ENCODE measurements at regions not wholly inside any gene's neighbourhood (a gene's known extent, or its start where the extent isn't known, plus 50 kb on each side); places are given as distances from the start of the nearest gene placed in this dataset.

GRCh38 chr2:217724471-217724870 is 278.3 kb downstream of the TNS1 start:
- H3K4me3 ChIP-seq = no peak overlapping the region
- no peak overlapping the region for H3K27ac ChIP-seq

DNA sequence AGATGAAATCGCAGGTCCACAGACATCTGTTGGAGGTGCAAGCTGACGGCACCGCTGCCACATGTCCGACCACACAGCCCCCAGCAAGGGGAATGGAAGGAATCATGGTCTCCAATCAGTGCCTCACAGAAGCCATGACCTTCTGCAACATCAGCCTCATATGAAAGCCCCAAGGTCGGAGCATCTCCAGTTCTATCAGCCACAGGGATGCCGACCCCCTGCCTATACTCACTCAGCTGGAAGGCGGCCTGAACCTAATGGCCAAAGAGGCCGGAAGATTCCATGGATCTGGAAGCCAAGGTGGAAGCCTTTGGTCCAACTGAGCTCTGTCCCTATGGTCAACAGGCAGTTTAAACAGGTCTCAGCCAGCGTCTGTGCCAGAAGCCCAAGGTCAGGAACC is 278.8 kb downstream of the TNS1 start:
- no peak overlapping the region for H3K27ac ChIP-seq
- H3K4me3 ChIP-seq = no peak overlapping the region

DNA sequence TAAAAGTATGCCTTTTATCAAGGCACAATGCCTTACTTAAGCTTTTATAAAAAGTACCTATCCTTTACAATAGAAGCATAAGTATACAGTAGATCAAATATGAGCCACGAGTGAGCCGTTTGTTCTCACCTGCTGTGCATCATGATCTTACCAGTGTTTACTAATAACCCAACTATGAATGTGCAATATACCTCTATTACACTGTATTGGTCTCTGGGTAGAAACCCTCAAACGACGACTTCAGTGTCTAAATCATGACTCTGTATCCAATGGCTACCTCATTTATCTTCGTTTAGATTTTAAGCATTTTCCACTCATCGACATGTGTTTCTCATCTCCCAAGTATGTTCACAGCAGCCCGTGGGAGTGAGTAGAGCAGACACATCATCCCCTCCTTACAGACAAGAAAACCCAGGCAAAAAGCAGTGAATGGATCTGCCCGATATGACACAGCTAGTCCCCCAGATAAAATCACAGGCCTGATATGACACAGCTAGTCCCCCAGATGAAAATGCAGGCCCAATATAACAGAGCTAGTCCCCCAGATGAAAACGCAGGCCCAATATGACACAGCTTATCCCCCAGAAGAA is 279.8 kb downstream of the TNS1 start:
- no peak overlapping the region for H3K4me3 ChIP-seq

GRCh38 chr2:217717646-217718045 is 285.1 kb downstream of the TNS1 start:
- no peak overlapping the region for H3K27ac ChIP-seq

More for the DNA sequence above, 279.8 kb downstream of the TNS1 start:
- H3K27ac ChIP-seq = peak overlapping the region in 2 of 21 experiments; percentile 1 to 48

DNA sequence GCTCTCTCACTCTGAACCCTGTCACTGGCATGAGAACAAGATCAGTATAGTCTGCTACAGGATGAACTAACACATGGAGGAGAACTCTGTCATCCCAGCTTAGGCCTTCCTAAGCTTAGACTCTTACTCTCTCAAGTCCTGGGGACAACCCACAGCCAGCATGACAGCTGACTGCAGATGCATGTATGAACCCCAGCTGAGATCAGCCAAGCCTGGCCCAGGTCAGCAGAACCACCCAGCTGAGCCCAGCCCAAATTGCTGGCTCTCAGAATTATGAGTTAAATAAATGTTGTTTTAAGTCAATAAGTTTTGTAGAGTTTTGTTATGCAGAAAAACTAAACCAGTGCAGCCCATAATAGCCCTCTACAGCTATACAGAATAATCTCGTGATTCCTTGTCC is 287.3 kb downstream of the TNS1 start:
- H3K4me3 ChIP-seq = no peak overlapping the region
- peak overlapping the region in 1 of 21 experiments; percentile 47 for H3K27ac ChIP-seq

More at GRCh38 chr2:217717646-217718045, 285.1 kb downstream of the TNS1 start:
- H3K4me3 ChIP-seq = no peak overlapping the region

- peak overlapping the region in 9 of 21 experiments; percentile 3 to 47 (median 40) for H3K27ac ChIP-seq
- H3K4me3 ChIP-seq = no peak overlapping the region
These were observed 288.5 kb downstream of the TNS1 start for GRCh38 chr2:217714287-217714751.

DNA sequence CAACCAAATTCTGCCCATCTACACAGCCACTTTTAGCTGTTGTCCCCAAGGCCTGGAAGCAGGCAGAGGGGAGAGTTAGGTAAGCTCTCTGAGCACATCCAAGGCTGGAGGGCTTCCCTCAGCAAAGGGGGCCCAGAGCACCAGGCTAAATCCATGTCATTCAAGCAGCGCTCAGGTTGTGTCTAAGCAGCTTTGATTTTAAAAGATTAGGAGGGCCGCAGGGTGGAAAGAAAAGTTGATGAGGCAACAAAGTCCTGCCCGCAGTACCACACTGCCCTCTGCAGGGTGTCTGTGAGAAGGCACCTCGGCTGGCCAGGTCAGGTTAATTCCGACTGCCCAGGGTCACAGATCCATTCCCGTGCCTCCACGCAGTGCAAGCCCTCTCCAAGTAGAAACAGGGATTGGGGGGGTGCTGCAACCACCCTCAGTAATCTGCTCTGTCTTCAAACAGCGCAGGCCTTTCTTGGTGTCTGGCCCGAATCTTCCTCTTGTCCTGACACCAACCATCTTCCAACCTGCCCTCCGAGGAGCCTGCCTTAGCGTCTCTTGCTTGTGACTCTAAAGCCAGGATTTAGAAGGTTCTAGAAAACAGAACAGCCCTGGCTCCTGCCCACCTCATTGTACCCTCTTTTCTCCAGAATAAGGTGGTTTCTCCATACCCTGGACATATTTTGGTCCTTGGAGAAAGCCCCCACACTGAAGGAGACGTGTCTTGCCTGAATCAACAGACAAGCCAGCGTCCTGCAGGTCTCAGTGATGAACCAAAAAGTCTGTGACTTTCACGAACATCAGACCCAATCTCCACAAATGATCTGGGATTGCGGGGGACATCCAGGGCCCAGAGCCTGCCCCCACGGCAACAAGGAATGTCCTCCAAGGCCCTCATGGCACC is 289.2 kb downstream of the TNS1 start:
- H3K27ac ChIP-seq = peak overlapping the region in 9 of 21 experiments; percentile 3 to 47 (median 30)

DNA sequence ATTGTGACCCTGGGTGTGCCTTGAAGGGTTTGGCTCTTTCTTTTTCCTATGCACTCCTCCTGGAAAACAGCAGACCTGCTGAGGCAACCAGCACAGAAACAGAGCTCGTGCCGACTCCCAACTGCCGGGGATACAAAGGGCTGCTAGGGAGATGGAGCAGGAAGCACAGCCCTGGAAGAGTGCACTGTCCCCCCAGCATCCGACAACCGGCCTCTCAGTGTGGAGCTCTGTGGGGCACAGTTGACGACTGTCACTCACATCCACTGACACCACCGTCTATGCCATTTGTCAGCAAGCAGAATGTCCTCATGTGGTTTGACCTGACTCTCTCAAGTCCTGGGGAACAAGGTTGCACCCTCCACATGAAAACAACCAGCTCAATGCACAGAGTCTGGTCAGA is 290.4 kb downstream of the TNS1 start:
- H3K27ac ChIP-seq = no peak overlapping the region
- no peak overlapping the region for H3K4me3 ChIP-seq

More for the DNA sequence above, 289.2 kb downstream of the TNS1 start:
- no peak overlapping the region for H3K4me3 ChIP-seq

GRCh38 chr2:217711188-217711587 is 291.6 kb downstream of the TNS1 start:
- peak overlapping the region in 3 of 21 experiments; percentile 9 to 39 (median 30) for H3K27ac ChIP-seq
- H3K4me3 ChIP-seq = no peak overlapping the region

- peak overlapping the region in 6 of 21 experiments; percentile 9 to 75 (median 30) for H3K27ac ChIP-seq
- H3K4me3 ChIP-seq = no peak overlapping the region
These were observed 292.5 kb downstream of the TNS1 start for GRCh38 chr2:217710211-217710765.

- H3K4me3 ChIP-seq = no peak overlapping the region
- peak overlapping the region in 6 of 21 experiments; percentile 13 to 75 (median 28) for H3K27ac ChIP-seq
These were observed 293.2 kb downstream of the TNS1 start for GRCh38 chr2:217709478-217710210.

DNA sequence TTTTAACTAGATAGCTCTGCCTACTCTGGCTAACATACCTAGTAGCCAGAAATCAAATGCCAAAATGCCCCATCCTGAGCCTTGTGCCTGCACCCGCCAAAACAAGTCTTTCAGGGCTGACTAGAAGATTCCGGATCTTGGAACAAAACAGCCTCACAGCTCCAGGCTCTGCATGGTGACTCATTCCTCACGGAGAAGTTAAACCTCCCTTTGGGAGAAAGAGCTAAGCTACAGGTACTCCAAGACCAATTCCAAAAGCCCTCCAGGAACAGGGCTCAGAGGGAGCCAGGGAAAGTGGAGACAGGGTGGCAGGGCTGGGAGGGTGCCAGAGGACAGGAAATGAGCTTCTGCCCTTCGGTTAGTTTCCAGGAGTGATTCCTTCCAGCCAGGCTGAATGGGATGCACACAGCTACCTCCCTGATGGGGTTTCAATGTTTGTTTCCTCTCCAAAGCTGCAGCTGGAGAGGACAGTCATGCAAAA is 295.6 kb downstream of the TNS1 start:
- peak overlapping the region in 16 of 21 experiments; percentile 18 to 84 (median 63) for H3K27ac ChIP-seq
- H3K4me3 ChIP-seq = no peak overlapping the region

GRCh38 chr2:217706513-217706912 is 296.3 kb downstream of the TNS1 start:
- H3K27ac ChIP-seq = peak overlapping the region in 18 of 21 experiments; percentile 18 to 84 (median 64)

GRCh38 chr2:217706095-217706494 is 296.7 kb downstream of the TNS1 start:
- peak overlapping the region in 16 of 21 experiments; percentile 18 to 84 (median 64) for H3K27ac ChIP-seq
- no peak overlapping the region for H3K4me3 ChIP-seq

More at GRCh38 chr2:217706513-217706912, 296.3 kb downstream of the TNS1 start:
- no peak overlapping the region for H3K4me3 ChIP-seq

GRCh38 chr2:217705461-217705860 is 297.3 kb downstream of the TNS1 start:
- no peak overlapping the region for H3K27ac ChIP-seq
- H3K4me3 ChIP-seq = no peak overlapping the region

- Histone ChIP-seq H3K4me3 (no peak overlapping the region), H3K27ac (no peak overlapping the region)
These were observed 298.8 kb downstream of the TNS1 start for GRCh38 chr2:217703999-217704398.

DNA sequence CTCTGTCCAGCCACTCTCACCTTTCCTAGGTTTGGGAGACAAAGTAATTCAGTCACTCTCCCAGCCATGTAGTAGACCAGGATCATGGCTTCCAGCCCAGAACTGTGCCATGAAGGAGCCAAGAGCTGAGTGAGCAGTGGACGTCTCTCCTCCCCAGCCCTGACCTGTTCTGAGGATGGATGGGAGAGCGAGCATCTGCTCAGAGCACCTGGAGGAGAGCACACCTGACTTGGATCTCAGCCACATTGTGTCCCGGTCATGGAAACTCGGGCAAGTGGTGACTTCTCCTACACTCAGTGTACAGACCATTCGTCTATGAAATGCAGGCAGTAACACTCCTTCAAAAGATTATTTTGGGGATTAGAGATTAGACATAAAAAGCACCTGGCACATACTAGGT is 299.7 kb downstream of the TNS1 start:
- Histone ChIP-seq H3K4me3 (no peak overlapping the region), H3K27ac (no peak overlapping the region)

- Histone ChIP-seq H3K4me3 (no peak overlapping the region), H3K27ac (no peak overlapping the region)
These were observed 301.2 kb downstream of the TNS1 start for GRCh38 chr2:217701622-217702021.

DNA sequence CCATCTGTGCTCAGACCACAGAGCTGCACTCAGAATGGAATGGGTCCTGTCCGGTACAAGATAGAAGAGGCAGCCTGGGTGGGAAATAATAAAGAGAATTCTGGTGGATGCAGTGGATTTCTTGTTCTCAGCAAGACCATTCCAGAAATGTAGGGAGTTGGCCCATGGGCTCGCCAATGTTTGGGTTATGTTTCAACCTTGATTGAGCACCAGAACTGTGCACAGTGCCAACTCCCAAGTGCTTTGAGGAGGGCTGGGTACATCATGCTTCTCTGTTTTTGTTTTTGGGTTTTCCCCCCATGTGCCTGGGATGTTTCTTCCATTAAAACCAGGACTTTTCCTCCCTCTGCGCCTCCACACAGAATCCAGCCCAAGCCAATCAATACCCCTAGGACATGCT is 304.1 kb downstream of the TNS1 start:
- Histone ChIP-seq H3K27ac (no peak overlapping the region), H3K4me3 (no peak overlapping the region)

Data from skin epidermis (tissue), 12 donors.